HAP-1 (cell line): ENCODE measurements at regions not wholly inside any gene's neighbourhood (a gene's known extent, or its start where the extent isn't known, plus 50 kb on each side); places are given as distances from the start of the nearest gene placed in this dataset.
"Not testable (repeated sequence)": the region's sequence is repeated elsewhere in the genome, so short reads cannot be mapped to it uniquely, and the experiment has no call there.

Experiments
- DNase-seq, 2 experiments: peaks; one replicate each; pipeline ENCODE4 v3.0.0-alpha.2; 2016 to 2020; ENCODE audit warnings: low spot score in 2 of 2
- H3K27me3 ChIP-seq: fragments of 250-450 bp; sonication (Bioruptor Pico); 2 replicates; pipeline ENCODE4 v1.5.1; 2020; ENCODE audit warnings: low read depth, mild to moderate bottlenecking, moderate library complexity
- H3K36me3 ChIP-seq: fragments of 250-450 bp; sonication (Bioruptor Pico); replicated peaks from 2 replicates; pipeline ENCODE4 v1.5.1; 2020; ENCODE audit warnings: mild to moderate bottlenecking
- H3K4me1 ChIP-seq: fragments of 250-450 bp; sonication (Bioruptor Pico); 2 replicates; pipeline ENCODE4 v1.5.1; 2020; ENCODE audit warnings: mild to moderate bottlenecking
- H3K4me3 ChIP-seq: fragments of 250-450 bp; sonication (Bioruptor Pico); 2 replicates; pipeline ENCODE4 v1.5.1; 2020; ENCODE audit warnings: mild to moderate bottlenecking, moderate library complexity
- H3K9me3 ChIP-seq: fragments of 250-450 bp; sonication (Bioruptor Pico); 2 replicates; pipeline ENCODE4 v1.5.1; 2020; ENCODE audit warnings: mild to moderate bottlenecking, moderate library complexity
- in situ Hi-C: fragments of 300-500 bp; cut with MboI; formaldehyde crosslinking; loops from 3 replicates; pipeline ENCODE4 v1.14.3; 2020; ENCODE audit warnings: low sequenced_read_pairs, inconsistent platforms, mixed read lengths

DNA sequence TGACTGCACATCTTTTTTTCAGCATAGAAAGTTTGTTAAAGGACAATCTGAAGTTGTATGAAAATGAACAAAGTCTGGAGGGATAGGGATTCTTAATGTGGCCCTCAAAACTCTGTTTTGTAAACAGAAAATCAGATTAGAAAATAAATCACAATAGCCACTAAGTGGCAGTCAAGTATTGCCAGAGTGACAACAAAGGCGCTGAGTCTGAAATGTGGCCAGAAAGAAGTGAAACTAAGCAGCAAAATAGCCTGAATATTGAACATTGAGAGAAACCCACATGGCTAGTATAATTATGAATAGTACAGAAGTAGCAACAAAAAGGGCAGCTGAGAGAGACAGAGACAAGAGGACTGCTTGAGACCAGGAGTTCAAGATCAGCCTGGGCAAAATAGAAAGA lies 81.1 kb upstream of the CT45A1 start:
- Histone ChIP-seq H3K36me3 (no peaks in the 10 kb centered on the region), H3K4me1 (no peaks in the 10 kb centered on the region), H3K27me3 (peaks cover 5% of the 10 kb centered on the region; the same call in 1 of the 2 replicates), H3K4me3 (no peak overlapping the region), H3K9me3 (no peaks in the 10 kb centered on the region)
- in situ Hi-C loops, result no loop called here
- DNase-seq, result no peak

DNA sequence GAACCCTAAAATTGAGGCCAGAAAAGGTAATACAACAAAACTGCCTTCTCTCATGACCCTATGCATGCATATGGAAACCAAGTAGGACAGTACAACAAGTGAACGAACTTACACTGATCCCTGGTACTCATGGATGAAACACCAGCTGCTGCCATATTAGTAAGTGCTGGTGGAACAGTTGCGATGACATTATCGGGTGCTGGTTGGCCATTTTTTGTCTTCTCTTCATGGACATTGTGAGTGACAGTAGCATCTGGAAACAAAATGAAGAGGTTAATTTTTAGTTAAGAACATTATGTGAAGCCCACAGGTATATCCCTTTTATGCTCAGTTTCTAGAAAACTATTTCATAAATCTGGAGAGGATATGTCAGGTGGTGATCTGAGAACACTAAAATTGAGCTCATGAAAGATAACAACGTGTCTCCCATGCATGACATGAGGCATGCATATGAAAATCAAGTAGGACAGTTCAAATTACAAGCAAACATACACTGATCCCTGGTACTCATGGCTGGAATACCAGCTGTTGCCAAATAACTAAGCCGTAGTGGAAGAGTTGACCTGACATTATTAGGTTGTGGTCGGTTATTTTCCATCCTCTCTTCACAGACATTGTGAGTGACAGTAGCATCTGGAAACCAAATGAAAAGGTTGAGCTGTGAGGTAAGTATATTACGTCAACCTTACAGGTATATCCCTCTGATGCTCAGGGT lies 74.2 kb upstream of the CT45A1 start:
- no peaks in the 10 kb centered on the region for H3K9me3 ChIP-seq

DNA sequence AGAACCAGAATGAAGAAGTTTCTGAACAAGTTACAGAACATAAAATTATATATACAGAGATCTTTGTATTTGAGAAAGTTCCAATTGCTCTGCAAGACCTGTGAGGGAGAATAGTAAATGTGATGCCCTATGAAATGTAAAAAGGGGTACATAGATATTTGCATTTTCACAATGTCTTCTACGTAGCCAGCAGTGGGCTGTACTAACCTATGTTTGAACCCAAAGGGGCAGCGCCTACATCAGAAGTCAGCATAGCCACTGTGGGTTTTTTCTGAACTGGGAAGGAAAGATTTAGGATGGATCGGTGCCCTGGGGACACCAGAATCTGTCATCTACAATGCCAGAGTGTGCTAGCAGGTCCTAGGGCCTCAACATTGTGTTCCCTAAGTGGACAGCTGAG lies 69.5 kb upstream of the CT45A1 start:
- no peak for DNase-seq
- Histone ChIP-seq H3K4me1 (no peaks in the 10 kb centered on the region), H3K4me3 (no peak overlapping the region), H3K27me3 (no peaks in the 10 kb centered on the region; the same call in 1 of the 2 replicates), H3K36me3 (no peaks in the 10 kb centered on the region), H3K9me3 (no peaks in the 10 kb centered on the region)
- in situ Hi-C loops, result no loop called here

More for the DNA sequence above, 74.2 kb upstream of the CT45A1 start:
- no peak for DNase-seq
- in situ Hi-C loops, result no loop called here
- Histone ChIP-seq H3K27me3 (peaks cover 5% of the 10 kb centered on the region; the same call in 1 of the 2 replicates), H3K4me1 (no peaks in the 10 kb centered on the region), H3K4me3 (no peak overlapping the region), H3K36me3 (no peaks in the 10 kb centered on the region)

DNA sequence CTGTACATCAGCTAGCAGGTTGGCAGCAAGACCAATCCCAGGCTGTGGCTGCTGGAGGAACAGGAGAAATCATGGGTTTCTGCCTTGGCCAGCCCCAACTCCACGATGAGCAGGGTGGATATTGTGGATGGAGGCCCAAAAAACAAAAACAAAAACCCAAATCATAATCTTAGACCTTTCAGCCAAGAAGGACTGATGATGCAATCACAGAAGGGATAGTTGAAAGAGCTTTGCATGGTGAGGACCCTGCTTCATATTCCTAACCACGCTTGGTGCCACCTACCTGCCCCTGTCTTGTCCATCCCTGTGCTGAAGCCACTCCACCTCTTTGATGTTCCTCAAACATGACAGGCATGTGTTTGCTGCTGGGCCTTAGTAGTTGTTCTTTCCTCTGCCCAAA lies 68.8 kb upstream of the CT45A1 start:
- Histone ChIP-seq H3K4me1 (no peaks in the 10 kb centered on the region), H3K9me3 (no peaks in the 10 kb centered on the region), H3K27me3 (no peaks in the 10 kb centered on the region; the same call in 1 of the 2 replicates), H3K36me3 (no peaks in the 10 kb centered on the region), H3K4me3 (no peak overlapping the region)
- DNase-seq, result no peak
- in situ Hi-C loops, result no loop called here

DNA sequence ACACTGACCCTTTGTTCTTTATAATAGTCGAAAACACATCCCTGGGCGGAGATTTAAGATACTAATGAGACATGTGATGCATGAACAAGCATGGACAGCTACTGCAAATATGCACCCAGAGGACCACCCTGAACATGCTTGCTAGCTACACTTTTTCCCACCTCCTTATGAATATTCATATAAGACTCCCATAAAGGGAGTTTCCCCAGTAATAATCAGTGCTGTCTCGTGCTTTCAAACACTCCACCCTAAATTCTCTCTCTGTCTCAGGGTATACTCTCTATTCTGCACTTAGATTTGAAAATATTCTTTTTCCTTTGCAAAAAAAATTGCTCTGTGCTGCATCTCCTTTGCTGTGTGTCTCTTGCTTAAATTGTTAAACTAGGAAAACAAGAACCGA lies 64.4 kb upstream of the CT45A1 start:
- Histone ChIP-seq H3K27me3 (0 out of 2 replicates have a peak, but pooled peaks cover 4% of the 10 kb centered on the region), H3K9me3 (no peaks in the 10 kb centered on the region), H3K4me3 (no peak overlapping the region), H3K36me3 (no peaks in the 10 kb centered on the region), H3K4me1 (no peaks in the 10 kb centered on the region)
- in situ Hi-C loops, result no loop called here
- no peak for DNase-seq

DNA sequence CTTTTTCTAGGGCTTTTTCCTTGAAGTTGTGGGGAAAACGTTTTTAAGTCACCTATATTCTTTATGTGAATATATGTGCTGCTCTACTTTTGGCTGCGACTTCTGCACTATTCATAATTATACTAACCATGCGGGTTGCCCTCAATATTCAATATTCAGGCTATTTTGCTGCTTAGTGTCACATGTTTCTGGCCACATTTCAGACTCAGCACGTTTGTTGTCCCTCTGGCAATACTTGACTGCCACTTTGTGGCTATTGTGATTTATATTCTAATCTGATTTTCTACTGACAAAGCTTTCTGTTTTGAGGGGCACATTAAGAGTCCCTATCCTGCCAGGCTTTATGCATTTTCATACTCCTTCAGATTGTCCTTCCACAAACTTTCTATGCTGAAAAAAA lies 63.9 kb upstream of the CT45A1 start:
- in situ Hi-C loops, result no loop called here
- H3K36me3 ChIP-seq, result no peaks in the 10 kb centered on the region
- no peaks in the 10 kb centered on the region for H3K4me1 ChIP-seq
- 0 out of 2 replicates have a peak, but pooled peaks cover 4% of the 10 kb centered on the region for H3K27me3 ChIP-seq
- no peak overlapping the region for H3K4me3 ChIP-seq
- peak in 1 of 2 experiments; percentile 20 for DNase-seq
- no peaks in the 10 kb centered on the region for H3K9me3 ChIP-seq

DNA sequence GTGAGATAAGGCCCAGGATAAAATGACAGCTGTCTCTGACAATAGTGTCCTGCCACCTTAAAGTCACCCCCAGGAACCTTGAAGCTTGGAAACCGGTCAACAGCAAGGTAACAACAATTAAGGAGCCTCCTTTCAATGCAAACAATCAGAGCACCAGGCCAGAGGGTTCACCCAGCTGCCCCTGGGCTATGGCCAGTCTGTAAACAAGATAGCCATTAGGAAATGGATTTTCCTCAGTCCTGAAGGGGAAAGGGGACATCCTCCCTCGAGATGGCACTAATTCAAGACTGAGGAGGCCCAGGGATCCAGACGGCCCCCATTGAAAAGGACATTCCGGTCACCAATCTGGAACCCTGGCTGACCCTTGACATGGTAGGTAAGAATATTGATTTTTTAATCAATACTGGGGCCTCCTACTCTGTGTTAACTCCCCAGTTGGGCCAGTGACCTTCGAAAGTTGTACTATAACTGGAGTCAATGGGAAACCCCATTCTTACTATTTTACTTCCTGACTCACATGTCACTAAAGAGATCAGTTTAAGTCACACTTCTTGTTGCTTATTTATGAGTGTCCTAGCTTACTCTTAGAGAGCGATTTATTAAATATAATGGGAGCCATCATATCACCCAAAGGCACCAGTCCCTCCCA lies 61.7 kb upstream of the CT45A1 start:
- Histone ChIP-seq H3K27me3 (0 out of 2 replicates have a peak, but pooled peaks cover 4% of the 10 kb centered on the region), H3K4me1 (no peaks in the 10 kb centered on the region), H3K36me3 (no peaks in the 10 kb centered on the region), H3K4me3 (no peak overlapping the region), H3K9me3 (no peaks in the 10 kb centered on the region)
- in situ Hi-C loops, result no loop called here
- no peak for DNase-seq

DNA sequence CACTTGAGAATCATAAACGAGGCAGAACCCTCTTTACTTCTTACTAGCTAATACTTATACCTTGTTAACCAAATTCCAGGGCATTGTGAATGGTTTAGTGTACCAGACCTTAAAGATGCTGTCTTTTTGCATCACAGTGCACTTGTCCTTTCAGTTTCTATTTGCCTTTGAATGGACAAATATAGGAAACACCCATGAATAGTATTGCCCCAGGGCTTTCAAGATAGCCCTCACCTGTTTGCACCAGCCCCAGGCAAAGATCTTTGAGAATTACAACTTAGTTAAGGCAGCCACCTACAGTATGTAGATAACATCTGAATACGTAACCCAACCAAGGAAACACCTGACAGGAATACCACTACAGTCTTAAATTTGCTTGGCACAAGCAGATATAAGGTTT lies 60.8 kb upstream of the CT45A1 start:
- DNase-seq, result no peak
- in situ Hi-C loops, result no loop called here
- H3K27me3 ChIP-seq, result 0 out of 2 replicates have a peak, but pooled peaks cover 4% of the 10 kb centered on the region
- H3K9me3 ChIP-seq, result no peaks in the 10 kb centered on the region
- H3K4me3 ChIP-seq, result no peak overlapping the region
- H3K4me1 ChIP-seq, result no peaks in the 10 kb centered on the region
- H3K36me3 ChIP-seq, result no peaks in the 10 kb centered on the region

DNA sequence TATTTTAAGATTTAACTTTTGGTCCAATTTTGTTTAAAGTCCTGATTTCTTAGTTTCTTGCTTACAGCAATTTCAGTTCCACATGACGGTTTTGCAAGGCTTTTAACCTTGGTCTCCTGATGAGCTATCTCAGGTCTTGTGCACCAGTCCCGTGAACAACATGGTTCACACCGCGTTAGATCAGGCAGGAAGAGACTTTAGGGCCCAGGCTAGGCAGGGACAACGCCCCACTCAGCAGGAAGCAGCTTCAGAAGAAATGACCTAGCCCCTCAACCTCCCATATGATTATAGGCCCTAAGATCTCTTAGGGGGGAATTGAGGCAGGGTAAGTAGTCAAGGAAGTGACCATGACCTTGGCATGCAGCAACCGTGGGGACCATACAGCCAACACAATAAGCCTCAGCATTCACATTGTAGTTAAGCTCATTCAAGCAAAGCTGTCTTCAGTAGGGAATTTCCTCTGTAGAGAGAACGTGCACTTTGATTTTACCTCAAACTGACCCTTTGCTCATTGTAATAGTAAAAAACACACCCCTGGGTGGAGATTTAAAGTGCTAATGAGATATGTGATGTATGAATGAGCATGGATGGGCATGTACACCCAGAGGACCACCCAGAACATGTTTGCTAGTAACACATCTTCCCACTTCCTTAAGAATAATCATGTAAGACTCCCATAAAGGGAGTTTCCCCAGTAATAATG lies 55.3 kb upstream of the CT45A1 start:
- H3K9me3 ChIP-seq, H3K4me3 ChIP-seq, DNase-seq, H3K36me3 ChIP-seq, in situ Hi-C loops, H3K4me1 ChIP-seq, H3K27me3 ChIP-seq: not testable (repeated sequence)
